HEK293 (cell line): ENCODE measurements at regions not wholly inside any gene's neighbourhood (a gene's known extent, or its start where the extent isn't known, plus 50 kb on each side); places are given as distances from the start of the nearest gene placed in this dataset.

Experiments
- BCL11A ChIP-seq: fragments of 450-650 bp; formaldehyde crosslinking; IDR thresholded peaks from 2 replicates; pipeline ENCODE4 v1.5.1; 2016; ENCODE audit warnings: low read depth, missing biosample characterization, missing genetic modification characterization
- BCL11B ChIP-seq: fragments of 450-650 bp; formaldehyde crosslinking; IDR thresholded peaks from 2 replicates; pipeline ENCODE4 v1.5.1; 2016; ENCODE audit warnings: low read depth, missing biosample characterization, missing genetic modification characterization
- GLI2 ChIP-seq: fragments of 450-650 bp; formaldehyde crosslinking; IDR thresholded peaks from 2 replicates; pipeline ENCODE4; 2017; ENCODE audit warnings: missing biosample characterization, missing genetic modification characterization, low read depth, borderline replicate concordance
- GLI4 ChIP-seq: fragments of 450-650 bp; formaldehyde crosslinking; IDR thresholded peaks from 2 replicates; pipeline ENCODE4 v1.5.1; 2016; ENCODE audit warnings: missing biosample characterization, missing genetic modification characterization
- GLIS2 ChIP-seq: fragments of 450-650 bp; formaldehyde crosslinking; IDR thresholded peaks from 2 replicates; pipeline ENCODE4 v1.5.1; 2016; ENCODE audit warnings: missing biosample characterization, missing genetic modification characterization
- KLF8 ChIP-seq: fragments of 450-650 bp; formaldehyde crosslinking; IDR thresholded peaks from 2 replicates; pipeline ENCODE4 v1.5.1; 2016; ENCODE audit warnings: missing biosample characterization, missing genetic modification characterization
- MZF1 ChIP-seq: fragments of 450-650 bp; formaldehyde crosslinking; IDR thresholded peaks from 2 replicates; pipeline ENCODE4 v1.5.1; 2017; ENCODE audit warnings: missing biosample characterization, missing genetic modification characterization, borderline replicate concordance
- PRDM4 ChIP-seq: fragments of 450-650 bp; formaldehyde crosslinking; IDR thresholded peaks from 2 replicates; pipeline ENCODE4 v1.5.1; 2017; ENCODE audit warnings: missing biosample characterization, missing genetic modification characterization
- RBAK ChIP-seq: fragments of 450-650 bp; formaldehyde crosslinking; IDR thresholded peaks from 2 replicates; pipeline ENCODE4 v1.5.1; 2016; ENCODE audit warnings: missing biosample characterization, missing genetic modification characterization
- ZBTB1 ChIP-seq: fragments of 450-650 bp; formaldehyde crosslinking; IDR thresholded peaks from 2 replicates; pipeline ENCODE4 v1.5.1; 2016; ENCODE audit warnings: missing biosample characterization, missing genetic modification characterization
- ZBTB26 ChIP-seq: fragments of 450-650 bp; formaldehyde crosslinking; optimal IDR thresholded peaks from 2 replicates; pipeline ENCODE3; 2016; ENCODE audit warnings: missing biosample characterization, mild to moderate bottlenecking, missing genetic modification characterization
- ZBTB7A ChIP-seq: fragments of 450-650 bp; formaldehyde crosslinking; IDR thresholded peaks from 2 replicates; pipeline ENCODE4 v1.5.1; 2016; ENCODE audit warnings: low read depth, missing biosample characterization, missing genetic modification characterization
- ZEB2 ChIP-seq: fragments of 450-650 bp; formaldehyde crosslinking; IDR thresholded peaks from 2 replicates; pipeline ENCODE4 v1.5.1; 2016; ENCODE audit warnings: missing biosample characterization, missing genetic modification characterization
- ZFHX2 ChIP-seq: fragments of 450-650 bp; formaldehyde crosslinking; conservative IDR thresholded peaks from 2 replicates; pipeline ENCODE4 v1.5.1; 2016; ENCODE audit warnings: missing biosample characterization, missing genetic modification characterization
- ZNF114 ChIP-seq: fragments of 450-650 bp; formaldehyde crosslinking; IDR thresholded peaks from 2 replicates; pipeline ENCODE4 v1.5.0; 2017; ENCODE audit warnings: missing biosample characterization, missing genetic modification characterization
- ZNF155 ChIP-seq: fragments of 450-650 bp; formaldehyde crosslinking; IDR thresholded peaks from 2 replicates; pipeline ENCODE4 v1.5.1; 2016; ENCODE audit warnings: missing biosample characterization, missing genetic modification characterization
- ZNF157 ChIP-seq: fragments of 450-650 bp; formaldehyde crosslinking; IDR thresholded peaks from 2 replicates; pipeline ENCODE4 v1.5.1; 2016; ENCODE audit warnings: missing biosample characterization, missing genetic modification characterization
- ZNF169 ChIP-seq: fragments of 450-650 bp; formaldehyde crosslinking; IDR thresholded peaks from 2 replicates; pipeline ENCODE4 v1.5.1; 2016; ENCODE audit warnings: missing biosample characterization, missing genetic modification characterization
- ZNF223 ChIP-seq: fragments of 450-650 bp; formaldehyde crosslinking; IDR thresholded peaks from 2 replicates; pipeline ENCODE4 v1.5.1; 2016; ENCODE audit warnings: missing biosample characterization, missing genetic modification characterization
- ZNF239 ChIP-seq: fragments of 450-650 bp; formaldehyde crosslinking; IDR thresholded peaks from 2 replicates; pipeline ENCODE4 v1.5.1; 2016; ENCODE audit warnings: missing biosample characterization, missing genetic modification characterization
- ZNF266 ChIP-seq: fragments of 450-650 bp; formaldehyde crosslinking; IDR thresholded peaks from 2 replicates; pipeline ENCODE4 v1.5.1; 2016; ENCODE audit warnings: missing biosample characterization, missing genetic modification characterization, low read depth
- ZNF324 ChIP-seq: fragments of 450-650 bp; formaldehyde crosslinking; IDR thresholded peaks from 2 replicates; pipeline ENCODE4 v1.5.1; 2016; ENCODE audit warnings: missing biosample characterization, missing genetic modification characterization
- ZNF362 ChIP-seq: fragments of 450-650 bp; formaldehyde crosslinking; IDR thresholded peaks from 2 replicates; pipeline ENCODE4 v1.5.1; 2016; ENCODE audit warnings: missing biosample characterization, missing genetic modification characterization
- ZNF433 ChIP-seq: fragments of 450-650 bp; formaldehyde crosslinking; IDR thresholded peaks from 2 replicates; pipeline ENCODE4 v1.5.1; 2016; ENCODE audit warnings: missing biosample characterization, missing genetic modification characterization, low read depth
- ZNF510 ChIP-seq: fragments of 450-650 bp; formaldehyde crosslinking; IDR thresholded peaks from 2 replicates; pipeline ENCODE4 v1.5.1; 2018; ENCODE audit warnings: mild to moderate bottlenecking, missing genetic modification characterization, missing biosample characterization; ENCODE audit not compliant: insufficient replicate concordance
- ZNF600 ChIP-seq: fragments of 450-650 bp; formaldehyde crosslinking; IDR thresholded peaks from 2 replicates; pipeline ENCODE4 v1.5.1; 2016; ENCODE audit warnings: missing biosample characterization, missing genetic modification characterization
- ZNF624 ChIP-seq: fragments of 450-650 bp; formaldehyde crosslinking; IDR thresholded peaks from 2 replicates; pipeline ENCODE4 v1.5.1; 2017; ENCODE audit warnings: missing biosample characterization, missing genetic modification characterization
- ZNF670 ChIP-seq: fragments of 450-650 bp; formaldehyde crosslinking; IDR thresholded peaks from 2 replicates; pipeline ENCODE4 v1.5.1; 2016; ENCODE audit warnings: missing biosample characterization, missing genetic modification characterization, low read depth
- ZNF677 ChIP-seq: fragments of 450-650 bp; IDR thresholded peaks from 2 replicates; pipeline ENCODE4 v1.5.0; 2018; ENCODE audit warnings: missing biosample characterization, mild to moderate bottlenecking, missing genetic modification characterization, moderate library complexity
- ZNF707 ChIP-seq: fragments of 450-650 bp; formaldehyde crosslinking; IDR thresholded peaks from 2 replicates; pipeline ENCODE4 v1.5.1; 2016; ENCODE audit warnings: missing biosample characterization, missing genetic modification characterization
- ZNF76 ChIP-seq: fragments of 450-650 bp; formaldehyde crosslinking; IDR thresholded peaks from 2 replicates; pipeline ENCODE4; 2016; ENCODE audit warnings: low read depth, missing biosample characterization, missing genetic modification characterization, borderline replicate concordance
- TF ChIP-seq, protein P1 (sequence below): fragments of 450-650 bp; formaldehyde crosslinking; IDR thresholded peaks from 2 replicates; pipeline ENCODE4 v1.5.1; 2016; ENCODE audit warnings: missing biosample characterization, missing genetic modification characterization
- TF ChIP-seq, protein P2 (sequence below): fragments of 450-650 bp; IDR thresholded peaks from 2 replicates; pipeline ENCODE4 v1.5.1; 2018; ENCODE audit warnings: missing biosample characterization, missing genetic modification characterization

DNA sequence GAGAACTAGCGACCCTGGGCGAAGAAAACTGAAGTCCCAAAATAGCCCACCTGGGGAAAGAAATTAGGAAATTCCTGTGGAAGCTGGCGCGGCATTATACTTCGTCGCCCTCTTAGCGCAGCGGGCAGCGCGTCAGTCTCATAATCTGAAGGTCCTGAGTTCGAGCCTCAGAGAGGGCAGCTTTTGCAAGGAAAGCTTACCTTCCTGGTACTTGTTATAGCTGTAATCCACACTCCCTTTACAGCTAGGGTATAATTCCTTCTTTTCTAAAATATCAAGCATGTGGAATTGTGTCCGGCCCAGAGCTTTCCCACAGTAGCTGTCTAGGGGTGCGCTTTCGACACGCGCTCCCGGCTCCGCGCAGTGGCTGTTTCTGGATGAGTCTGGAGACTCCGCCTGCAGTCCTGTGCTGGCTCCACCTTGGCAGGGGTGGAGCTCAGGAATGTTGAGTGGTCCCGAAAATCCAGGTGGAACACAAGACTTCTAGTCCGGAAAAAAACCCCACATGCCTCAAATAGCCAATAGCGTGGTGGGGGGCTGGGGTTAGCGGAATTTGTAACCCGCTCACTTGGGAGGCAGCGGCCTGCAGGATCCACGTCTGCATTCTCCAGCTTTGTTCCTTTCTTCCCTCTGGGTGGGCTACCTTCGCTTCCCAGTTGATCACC is 83.7 kb upstream of the ZNF322 start (continued):
- TF ChIP-seq BCL11B (tag by site-specific recombination) = no peak
- peak; percentile 96 for TF ChIP-seq ZNF600 (tag by site-specific recombination)
- no peak for TF ChIP-seq ZNF624 (tag by site-specific recombination)
- TF ChIP-seq ZBTB26 (tag by site-specific recombination) = peak; percentile 74
- no peak for TF ChIP-seq ZNF76 (tag by site-specific recombination)
- no peak for TF ChIP-seq ZNF510 (tag by site-specific recombination)
- no peak for TF ChIP-seq ZNF433 (tag by site-specific recombination)
- no peak for TF ChIP-seq ZFHX2
- TF ChIP-seq ZNF707 = no peak
- TF ChIP-seq ZNF223 = no peak
- TF ChIP-seq ZNF169 (tag by site-specific recombination) = no peak
- TF ChIP-seq PRDM4 = peak; percentile 46; the same call in 1 of the 2 replicates
- TF ChIP-seq ZBTB1 (tag by site-specific recombination) = no peak
- no peak for TF ChIP-seq ZNF155 (tag by site-specific recombination)
- TF ChIP-seq ZBTB7A (tag by site-specific recombination) = no peak
- TF ChIP-seq ZNF670 (tag by site-specific recombination) = no peak
- TF ChIP-seq ZNF324 = peak; percentile 52; the same call in 1 of the 2 replicates
- TF ChIP-seq MZF1 (tag by site-specific recombination) = peak; percentile 49; the same call in 1 of the 2 replicates
- no peak for TF ChIP-seq ZNF157
- no peak for TF ChIP-seq GLI2 (tag by site-specific recombination)
- TF ChIP-seq, protein P1, sequence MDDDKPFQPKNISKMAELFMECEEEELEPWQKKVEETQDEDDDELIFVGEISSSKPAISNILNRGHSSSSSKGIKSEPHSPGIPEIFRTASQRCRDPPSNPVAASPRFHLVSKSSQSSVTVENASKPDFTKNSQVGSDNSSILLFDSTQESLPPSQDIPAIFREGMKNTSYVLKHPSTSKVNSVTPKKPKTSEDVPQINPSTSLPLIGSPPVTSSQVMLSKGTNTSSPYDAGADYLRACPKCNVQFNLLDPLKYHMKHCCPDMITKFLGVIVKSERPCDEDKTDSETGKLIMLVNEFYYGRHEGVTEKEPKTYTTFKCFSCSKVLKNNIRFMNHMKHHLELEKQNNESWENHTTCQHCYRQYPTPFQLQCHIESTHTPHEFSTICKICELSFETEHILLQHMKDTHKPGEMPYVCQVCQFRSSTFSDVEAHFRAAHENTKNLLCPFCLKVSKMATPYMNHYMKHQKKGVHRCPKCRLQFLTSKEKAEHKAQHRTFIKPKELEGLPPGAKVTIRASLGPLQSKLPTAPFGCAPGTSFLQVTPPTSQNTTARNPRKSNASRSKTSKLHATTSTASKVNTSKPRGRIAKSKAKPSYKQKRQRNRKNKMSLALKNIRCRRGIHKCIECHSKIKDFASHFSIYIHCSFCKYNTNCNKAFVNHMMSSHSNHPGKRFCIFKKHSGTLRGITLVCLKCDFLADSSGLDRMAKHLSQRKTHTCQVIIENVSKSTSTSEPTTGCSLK = no peak
- TF ChIP-seq, protein P2, sequence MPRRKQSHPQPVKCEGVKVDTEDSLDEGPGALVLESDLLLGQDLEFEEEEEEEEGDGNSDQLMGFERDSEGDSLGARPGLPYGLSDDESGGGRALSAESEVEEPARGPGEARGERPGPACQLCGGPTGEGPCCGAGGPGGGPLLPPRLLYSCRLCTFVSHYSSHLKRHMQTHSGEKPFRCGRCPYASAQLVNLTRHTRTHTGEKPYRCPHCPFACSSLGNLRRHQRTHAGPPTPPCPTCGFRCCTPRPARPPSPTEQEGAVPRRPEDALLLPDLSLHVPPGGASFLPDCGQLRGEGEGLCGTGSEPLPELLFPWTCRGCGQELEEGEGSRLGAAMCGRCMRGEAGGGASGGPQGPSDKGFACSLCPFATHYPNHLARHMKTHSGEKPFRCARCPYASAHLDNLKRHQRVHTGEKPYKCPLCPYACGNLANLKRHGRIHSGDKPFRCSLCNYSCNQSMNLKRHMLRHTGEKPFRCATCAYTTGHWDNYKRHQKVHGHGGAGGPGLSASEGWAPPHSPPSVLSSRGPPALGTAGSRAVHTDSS (tag by site-specific recombination) = no peak
- TF ChIP-seq GLIS2 (tag by site-specific recombination) = peak; percentile 33; the same call in 1 of the 2 replicates
- no peak for TF ChIP-seq GLI4 (tag by site-specific recombination)
- TF ChIP-seq ZNF677 (tag by site-specific recombination) = no peak
- no peak for TF ChIP-seq ZNF114
- TF ChIP-seq ZNF266 (tag by site-specific recombination) = no peak
- peak; percentile 83; the same call in 1 of the 2 replicates for TF ChIP-seq ZNF362
- TF ChIP-seq KLF8 = peak; percentile 72
- TF ChIP-seq ZNF239 = no peak
- peak; percentile 88 for TF ChIP-seq ZEB2 (tag by site-specific recombination)
- TF ChIP-seq RBAK (tag by site-specific recombination) = no peak
- TF ChIP-seq BCL11A (tag by site-specific recombination) = peak; percentile 17; the same call in 1 of the 2 replicates
